ENCODE measurements at regions not wholly inside any gene's neighbourhood (a gene's known extent, or its start where the extent isn't known, plus 50 kb on each side); places are given as distances from the start of the nearest gene placed in this dataset.

DNA sequence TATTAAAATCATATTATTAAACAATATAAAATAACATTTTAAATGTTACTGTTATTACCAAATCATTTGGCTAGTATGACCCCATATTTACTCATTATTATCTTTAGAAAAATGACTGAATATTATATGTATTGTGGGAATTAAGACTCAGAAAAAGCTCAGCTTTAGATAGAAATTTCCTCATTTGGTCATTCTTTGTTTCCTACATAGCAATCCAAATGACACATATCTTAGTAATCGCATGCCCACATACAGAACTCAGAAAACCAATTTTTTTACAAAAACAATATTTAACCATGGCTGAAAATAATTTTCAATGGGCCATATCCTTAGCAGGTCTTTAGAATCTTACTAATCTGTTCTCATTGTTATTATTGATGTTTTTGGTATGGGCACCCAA lies 53.8 kb upstream of the TSLP start:
- TF ChIP-seq, protein P1, sequence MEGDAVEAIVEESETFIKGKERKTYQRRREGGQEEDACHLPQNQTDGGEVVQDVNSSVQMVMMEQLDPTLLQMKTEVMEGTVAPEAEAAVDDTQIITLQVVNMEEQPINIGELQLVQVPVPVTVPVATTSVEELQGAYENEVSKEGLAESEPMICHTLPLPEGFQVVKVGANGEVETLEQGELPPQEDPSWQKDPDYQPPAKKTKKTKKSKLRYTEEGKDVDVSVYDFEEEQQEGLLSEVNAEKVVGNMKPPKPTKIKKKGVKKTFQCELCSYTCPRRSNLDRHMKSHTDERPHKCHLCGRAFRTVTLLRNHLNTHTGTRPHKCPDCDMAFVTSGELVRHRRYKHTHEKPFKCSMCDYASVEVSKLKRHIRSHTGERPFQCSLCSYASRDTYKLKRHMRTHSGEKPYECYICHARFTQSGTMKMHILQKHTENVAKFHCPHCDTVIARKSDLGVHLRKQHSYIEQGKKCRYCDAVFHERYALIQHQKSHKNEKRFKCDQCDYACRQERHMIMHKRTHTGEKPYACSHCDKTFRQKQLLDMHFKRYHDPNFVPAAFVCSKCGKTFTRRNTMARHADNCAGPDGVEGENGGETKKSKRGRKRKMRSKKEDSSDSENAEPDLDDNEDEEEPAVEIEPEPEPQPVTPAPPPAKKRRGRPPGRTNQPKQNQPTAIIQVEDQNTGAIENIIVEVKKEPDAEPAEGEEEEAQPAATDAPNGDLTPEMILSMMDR (conservative IDR thresholded peaks at IDR 0.05; ENCODE audit: low read depth, low read length) = no peak
- TF ChIP-seq EZH2phosphoT487 (IDR thresholded peaks at IDR 0.05; ENCODE audit: borderline replicate concordance, low read length) = no peak
